OCI-LY3 (cell line): ENCODE measurements at regions not wholly inside any gene's neighbourhood (a gene's known extent, or its start where the extent isn't known, plus 50 kb on each side); places are given as distances from the start of the nearest gene placed in this dataset.
"Not testable (repeated sequence)": the region's sequence is repeated elsewhere in the genome, so short reads cannot be mapped to it uniquely, and the experiment has no call there.

Source experiments
- H2AFZ ChIP-seq: fragments of 200-600, 300-600 bp; shearing (Covaris generic); 2 replicates; pipeline ENCODE4 v1.6.0; 2014; ENCODE audit warnings: antibody characterized with exemption, low read depth, low read length
- H3K27ac ChIP-seq: fragments of 200-600, 300-600 bp; sonication (generic); 2 replicates; pipeline ENCODE4 v1.5.1; 2014; ENCODE audit warnings: mild to moderate bottlenecking, low read length, moderate library complexity, mixed read lengths
- H3K27me3 ChIP-seq: fragments of 200-600, 300-600 bp; sonication (generic); 2 replicates; pipeline ENCODE4 v1.6.1; 2014; ENCODE audit warnings: low read depth, low read length, mixed read lengths
- H3K36me3 ChIP-seq: fragments of 200-600, 300-600 bp; sonication (generic); replicated peaks from 2 replicates; pipeline ENCODE3; 2014; ENCODE audit warnings: low read depth, low read length, mixed read lengths
- H3K4me1 ChIP-seq: fragments of 300-600, 200-600 bp; sonication (generic); 2 replicates; pipeline ENCODE4 v1.6.1; 2014; ENCODE audit warnings: low read length, mixed read lengths
- H3K4me2 ChIP-seq: fragments of 200-600, 300-600 bp; sonication (generic); 2 replicates; pipeline ENCODE4 v1.6.1; 2014; ENCODE audit warnings: low read length, mixed read lengths
- H3K4me3 ChIP-seq: fragments of 300-600, 200-600 bp; sonication (generic); 2 replicates; pipeline ENCODE4 v1.5.1; 2014; ENCODE audit warnings: antibody characterized with exemption, mild to moderate bottlenecking, low read length, moderate library complexity
- H3K79me2 ChIP-seq: fragments of 300-600, 200-600 bp; shearing (Covaris generic); 2 replicates; pipeline ENCODE4 v1.6.1; 2014; ENCODE audit warnings: mild to moderate bottlenecking, low read length, mixed read lengths
- H3K9ac ChIP-seq: fragments of 300-600, 200-600 bp; shearing (Covaris generic); 2 replicates; pipeline ENCODE4 v1.6.0; 2014; ENCODE audit warnings: mild to moderate bottlenecking, low read length, moderate library complexity
- H3K9me3 ChIP-seq: fragments of 200-600, 300-600 bp; shearing (Covaris generic); 2 replicates; pipeline ENCODE4 v1.6.1; 2014; ENCODE audit warnings: low read length, mixed read lengths; ENCODE audit not compliant: insufficient read depth
- H4K20me1 ChIP-seq: fragments of 200-600, 300-600 bp; sonication (generic); 2 replicates; pipeline ENCODE4 v1.6.1; 2016; ENCODE audit warnings: low read length, mixed read lengths; ENCODE audit not compliant: insufficient read depth
- CTCF ChIP-seq: fragments of 200-600, 300-600 bp; sonication (generic); IDR thresholded peaks from 2 replicates; pipeline ENCODE4 v1.5.1; 2014; ENCODE audit warnings: antibody characterized with exemption, low read length, low read depth
- EZH2phosphoT487 ChIP-seq: fragments of 200-600 bp; shearing (Covaris generic); IDR thresholded peaks from 2 replicates; pipeline ENCODE4 v1.6.1; 2018; ENCODE audit warnings: antibody characterized with exemption, mixed run types, low read depth

GRCh38 chr3:103863381-103863780 lies 1428.6 kb downstream of the ZPLD1 start:
- no peak for TF ChIP-seq CTCF
- no peak for TF ChIP-seq EZH2phosphoT487
- H3K9ac ChIP-seq = no peak overlapping the region
- H3K27me3 ChIP-seq = no peaks in the 10 kb centered on the region
- H3K79me2 ChIP-seq = no peaks in the 10 kb centered on the region
- H4K20me1 ChIP-seq = no peaks in the 10 kb centered on the region
- H2AFZ ChIP-seq = no peak overlapping the region
- H3K4me3 ChIP-seq = no peak overlapping the region
- no peaks in the 10 kb centered on the region for H3K36me3 ChIP-seq
- no peak overlapping the region for H3K4me2 ChIP-seq
- no peaks in the 10 kb centered on the region for H3K9me3 ChIP-seq
- no peaks in the 10 kb centered on the region for H3K4me1 ChIP-seq
- no peak overlapping the region for H3K27ac ChIP-seq

GRCh38 chr3:103866113-103866512 lies 1431.3 kb downstream of the ZPLD1 start:
- H3K9me3 ChIP-seq = no peaks in the 10 kb centered on the region
- H2AFZ ChIP-seq = no peak overlapping the region
- no peaks in the 10 kb centered on the region for H3K36me3 ChIP-seq
- TF ChIP-seq CTCF = no peak
- TF ChIP-seq EZH2phosphoT487 = no peak
- H3K27me3 ChIP-seq = no peaks in the 10 kb centered on the region
- H3K79me2 ChIP-seq = no peaks in the 10 kb centered on the region
- no peak overlapping the region for H3K27ac ChIP-seq
- no peaks in the 10 kb centered on the region for H3K4me1 ChIP-seq
- H3K9ac ChIP-seq = no peak overlapping the region
- no peaks in the 10 kb centered on the region for H4K20me1 ChIP-seq
- no peak overlapping the region for H3K4me2 ChIP-seq
- H3K4me3 ChIP-seq = no peak overlapping the region

- H3K4me1 ChIP-seq = no peaks in the 10 kb centered on the region
- H4K20me1 ChIP-seq = no peaks in the 10 kb centered on the region
- no peak overlapping the region for H3K4me3 ChIP-seq
- no peak overlapping the region for H3K27ac ChIP-seq
- no peaks in the 10 kb centered on the region for H3K36me3 ChIP-seq
- H3K4me2 ChIP-seq = no peak overlapping the region
- no peaks in the 10 kb centered on the region for H3K79me2 ChIP-seq
- no peak for TF ChIP-seq CTCF
- TF ChIP-seq EZH2phosphoT487 = no peak
- H3K9me3 ChIP-seq = no peaks in the 10 kb centered on the region
- H3K27me3 ChIP-seq = no peaks in the 10 kb centered on the region
- H3K9ac ChIP-seq = no peak overlapping the region
- no peak overlapping the region for H2AFZ ChIP-seq
These were observed 1438.2 kb downstream of the ZPLD1 start for GRCh38 chr3:103873021-103873420.

- H3K4me2 ChIP-seq = no peak overlapping the region
- H3K27ac ChIP-seq = no peak overlapping the region
- no peaks in the 10 kb centered on the region for H3K79me2 ChIP-seq
- no peak overlapping the region for H3K9ac ChIP-seq
- no peaks in the 10 kb centered on the region for H3K4me1 ChIP-seq
- no peaks in the 10 kb centered on the region for H3K9me3 ChIP-seq
- H4K20me1 ChIP-seq = no peaks in the 10 kb centered on the region
- no peak overlapping the region for H2AFZ ChIP-seq
- TF ChIP-seq CTCF = no peak
- TF ChIP-seq EZH2phosphoT487 = no peak
- H3K36me3 ChIP-seq = no peaks in the 10 kb centered on the region
- H3K4me3 ChIP-seq = no peak overlapping the region
- no peaks in the 10 kb centered on the region for H3K27me3 ChIP-seq
These were observed 1439.2 kb downstream of the ZPLD1 start for GRCh38 chr3:103873897-103874545.

- not testable (repeated sequence) for H3K27ac ChIP-seq, H3K4me3 ChIP-seq, H3K36me3 ChIP-seq, H4K20me1 ChIP-seq, H3K4me1 ChIP-seq, H3K9ac ChIP-seq, H3K4me2 ChIP-seq, H2AFZ ChIP-seq, H3K9me3 ChIP-seq, H3K79me2 ChIP-seq, H3K27me3 ChIP-seq
These were observed 1447.0 kb downstream of the ZPLD1 start for GRCh38 chr3:103881809-103882208.
